ENCODE measurements at regions not wholly inside any gene's neighbourhood (a gene's known extent, or its start where the extent isn't known, plus 50 kb on each side); places are given as distances from the start of the nearest gene placed in this dataset.
"Not testable (repeated sequence)": the region's sequence is repeated elsewhere in the genome, so short reads cannot be mapped to it uniquely, and the experiment has no call there.

DNA sequence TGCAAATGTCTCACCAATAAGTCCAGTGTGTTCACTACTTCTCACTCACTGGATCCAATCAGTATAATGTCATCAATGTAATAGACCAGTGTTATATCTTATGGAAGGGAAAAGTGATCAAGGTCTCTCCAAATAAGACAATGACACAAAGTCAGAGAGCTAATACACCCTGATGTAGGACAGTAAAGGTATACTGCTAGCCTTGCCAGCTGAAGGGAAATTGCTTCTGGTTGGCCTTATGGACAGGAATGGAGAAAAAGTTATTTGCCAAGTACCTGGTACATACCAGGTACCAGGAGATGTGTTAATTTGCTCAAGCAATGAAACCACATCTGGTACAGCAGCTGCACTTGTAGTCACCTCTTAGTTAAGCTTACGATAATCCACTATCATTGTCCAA, 141.0 kb downstream of the LTN1 start:
- H3K4me3 ChIP-seq, result no peak overlapping the region
- no peaks in the 10 kb centered on the region for H3K4me1 ChIP-seq
- no peak overlapping the region for H3K27ac ChIP-seq
- intact Hi-C loops (cut with DNase I; ENCODE audit: low total_unique reads), result no loop called here
- H3K9me3 ChIP-seq, result no peaks in the 10 kb centered on the region
- no peaks in the 10 kb centered on the region for H3K27me3 ChIP-seq
- no peak for DNase-seq
- H3K36me3 ChIP-seq, result no peaks in the 10 kb centered on the region
- TF ChIP-seq, protein P1, sequence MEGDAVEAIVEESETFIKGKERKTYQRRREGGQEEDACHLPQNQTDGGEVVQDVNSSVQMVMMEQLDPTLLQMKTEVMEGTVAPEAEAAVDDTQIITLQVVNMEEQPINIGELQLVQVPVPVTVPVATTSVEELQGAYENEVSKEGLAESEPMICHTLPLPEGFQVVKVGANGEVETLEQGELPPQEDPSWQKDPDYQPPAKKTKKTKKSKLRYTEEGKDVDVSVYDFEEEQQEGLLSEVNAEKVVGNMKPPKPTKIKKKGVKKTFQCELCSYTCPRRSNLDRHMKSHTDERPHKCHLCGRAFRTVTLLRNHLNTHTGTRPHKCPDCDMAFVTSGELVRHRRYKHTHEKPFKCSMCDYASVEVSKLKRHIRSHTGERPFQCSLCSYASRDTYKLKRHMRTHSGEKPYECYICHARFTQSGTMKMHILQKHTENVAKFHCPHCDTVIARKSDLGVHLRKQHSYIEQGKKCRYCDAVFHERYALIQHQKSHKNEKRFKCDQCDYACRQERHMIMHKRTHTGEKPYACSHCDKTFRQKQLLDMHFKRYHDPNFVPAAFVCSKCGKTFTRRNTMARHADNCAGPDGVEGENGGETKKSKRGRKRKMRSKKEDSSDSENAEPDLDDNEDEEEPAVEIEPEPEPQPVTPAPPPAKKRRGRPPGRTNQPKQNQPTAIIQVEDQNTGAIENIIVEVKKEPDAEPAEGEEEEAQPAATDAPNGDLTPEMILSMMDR (IDR thresholded peaks at IDR 0.05), result no peak
- TF ChIP-seq POLR2A (IDR thresholded peaks at IDR 0.05), result no peak

DNA sequence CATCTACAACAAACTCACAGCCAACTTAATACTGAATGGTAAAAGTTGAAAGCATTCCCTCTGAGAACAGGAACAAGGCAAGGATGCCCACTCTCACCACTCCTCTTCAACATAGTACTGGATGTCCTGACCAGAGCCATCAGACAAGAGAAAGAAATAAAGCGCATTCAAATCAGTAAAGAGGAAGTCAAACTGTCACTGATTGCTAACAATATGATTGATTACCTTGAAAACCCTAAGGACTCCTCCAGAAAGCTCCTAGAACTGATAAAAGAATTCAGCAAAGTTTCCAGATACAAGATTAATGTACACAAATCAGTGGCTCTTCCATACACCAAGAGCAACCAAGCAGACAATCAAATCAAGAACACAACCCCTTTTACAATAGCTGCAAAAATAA, 153.4 kb downstream of the LTN1 start:
- H3K27ac ChIP-seq; intact Hi-C loops (cut with DNase I; ENCODE audit: low total_unique reads); H3K4me1 ChIP-seq; H3K36me3 ChIP-seq; H3K9me3 ChIP-seq; DNase-seq; H3K27me3 ChIP-seq; H3K4me3 ChIP-seq: not testable (repeated sequence)

DNA sequence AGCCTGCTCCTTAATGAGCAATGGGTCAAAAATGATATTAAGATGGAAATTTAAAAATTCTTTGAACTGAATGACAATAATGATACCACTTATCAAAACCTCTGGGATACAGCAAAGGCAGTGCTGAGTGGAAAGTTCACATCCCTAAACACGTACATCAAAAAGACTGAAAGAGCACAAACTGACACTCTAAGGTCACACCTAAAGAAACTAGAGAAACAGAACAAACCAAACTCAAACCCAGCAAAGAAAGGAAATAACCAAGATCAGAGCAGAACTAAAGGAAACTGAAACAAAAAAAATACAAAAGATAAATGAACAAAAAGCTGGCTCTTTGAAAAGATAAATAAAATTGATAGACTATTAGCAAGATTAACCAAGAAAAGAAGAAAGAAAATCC, 155.3 kb downstream of the LTN1 start:
- H3K36me3 ChIP-seq; H3K27me3 ChIP-seq; DNase-seq; H3K4me3 ChIP-seq; H3K27ac ChIP-seq; H3K9me3 ChIP-seq; intact Hi-C loops (cut with DNase I; ENCODE audit: low total_unique reads); H3K4me1 ChIP-seq: not testable (repeated sequence)

DNA sequence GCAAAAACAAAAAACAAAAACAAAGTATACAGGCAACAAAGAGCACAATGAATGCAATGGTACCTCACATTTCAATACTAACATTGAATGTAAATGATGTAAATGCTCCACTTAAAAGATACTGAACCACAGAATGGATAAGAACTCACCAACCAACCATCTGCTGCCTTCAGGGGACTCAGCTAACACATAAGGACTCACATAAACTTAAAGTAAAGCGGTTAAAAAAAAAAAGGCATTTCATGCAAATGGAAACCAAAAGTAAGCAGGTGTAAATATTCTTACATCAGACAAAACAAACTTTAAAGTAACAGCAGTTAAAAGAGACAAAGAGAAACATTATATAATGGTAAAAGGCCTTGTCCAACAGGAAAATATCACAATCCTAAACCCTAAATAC, 156.1 kb downstream of the LTN1 start:
- H3K27me3 ChIP-seq; intact Hi-C loops (cut with DNase I; ENCODE audit: low total_unique reads); H3K9me3 ChIP-seq; DNase-seq; H3K27ac ChIP-seq; H3K4me1 ChIP-seq; H3K36me3 ChIP-seq; H3K4me3 ChIP-seq: not testable (repeated sequence)

DNA sequence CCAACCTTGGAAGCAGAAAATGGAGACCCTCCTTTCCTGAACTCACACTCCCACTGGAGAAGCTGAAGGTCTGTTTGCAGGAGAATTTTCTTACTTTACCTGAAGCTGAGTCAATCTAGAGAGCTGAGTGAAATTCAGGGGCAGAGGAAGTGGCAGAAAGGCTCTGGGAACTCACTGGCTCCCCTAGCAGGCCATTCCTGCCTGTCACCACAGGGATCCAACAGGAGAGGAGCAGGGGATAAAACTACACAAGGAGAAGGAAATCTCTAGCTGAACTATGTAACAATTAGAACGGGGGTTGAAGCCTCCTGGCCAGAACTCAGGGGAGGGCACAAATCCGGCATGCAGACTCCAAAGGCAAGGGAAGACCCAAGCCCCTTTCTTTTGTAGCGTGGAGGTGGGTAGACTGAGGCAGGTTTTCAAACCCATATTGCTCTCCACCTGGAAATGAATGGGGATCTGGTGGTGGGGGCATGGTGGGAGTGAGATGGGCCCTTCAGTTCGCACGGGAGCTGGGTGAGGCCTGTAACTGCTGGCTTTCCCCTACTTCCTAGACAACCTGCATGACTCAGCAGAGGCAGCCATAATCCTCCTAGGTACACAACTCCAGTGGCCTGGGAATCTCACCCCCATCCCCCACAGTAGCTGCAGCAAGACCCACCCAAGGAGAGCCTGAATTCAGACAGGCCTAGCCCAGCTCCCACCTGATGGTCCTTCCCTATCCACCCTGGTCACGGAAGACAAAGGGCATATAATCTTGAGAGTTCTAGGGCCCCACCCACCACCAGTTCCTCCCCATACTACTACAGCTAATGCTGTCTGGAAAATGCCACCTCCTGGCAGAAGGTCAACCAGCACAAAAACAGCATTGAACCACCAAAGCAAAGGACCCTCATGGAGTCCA, 158.1 kb downstream of the LTN1 start:
- intact Hi-C loops (cut with DNase I; ENCODE audit: low total_unique reads), result no loop called here
- no peak for DNase-seq
- Histone ChIP-seq H3K4me1 (no peaks in the 10 kb centered on the region), H3K4me3 (no peak overlapping the region), H3K36me3 (no peaks in the 10 kb centered on the region), H3K9me3 (no peaks in the 10 kb centered on the region), H3K27me3 (no peaks in the 10 kb centered on the region), H3K27ac (no peak overlapping the region)
- no peak for TF ChIP-seq POLR2A (IDR thresholded peaks at IDR 0.05)
- TF ChIP-seq, protein P1 (IDR thresholded peaks at IDR 0.05), result no peak

DNA sequence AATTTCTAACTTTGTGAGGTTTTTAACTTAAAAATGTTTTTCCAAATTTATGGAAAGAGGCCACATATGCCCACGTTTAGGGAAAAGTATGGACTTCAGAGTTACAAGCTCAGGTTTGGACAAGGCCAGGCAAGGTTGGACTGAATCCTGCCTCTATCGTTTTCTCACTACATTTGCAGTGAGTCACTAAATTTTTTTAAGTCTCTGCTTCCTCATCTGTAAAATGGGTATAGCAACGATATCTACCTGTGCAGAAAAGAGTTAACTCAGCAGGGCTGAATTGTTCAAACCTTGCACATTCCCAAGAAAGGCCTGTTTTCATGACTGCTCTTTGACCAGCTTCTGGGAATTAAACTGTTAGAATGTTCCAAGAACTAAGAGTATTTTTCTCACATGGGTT, 159.1 kb downstream of the LTN1 start:
- Histone ChIP-seq H3K4me3 (no peak overlapping the region), H3K27me3 (no peaks in the 10 kb centered on the region), H3K27ac (no peak overlapping the region), H3K9me3 (no peaks in the 10 kb centered on the region), H3K36me3 (no peaks in the 10 kb centered on the region), H3K4me1 (no peaks in the 10 kb centered on the region)
- DNase-seq, result no peak
- no peak for TF ChIP-seq POLR2A (IDR thresholded peaks at IDR 0.05)
- TF ChIP-seq, protein P1 (IDR thresholded peaks at IDR 0.05), result no peak
- intact Hi-C loops (cut with DNase I; ENCODE audit: low total_unique reads), result no loop called here

DNA sequence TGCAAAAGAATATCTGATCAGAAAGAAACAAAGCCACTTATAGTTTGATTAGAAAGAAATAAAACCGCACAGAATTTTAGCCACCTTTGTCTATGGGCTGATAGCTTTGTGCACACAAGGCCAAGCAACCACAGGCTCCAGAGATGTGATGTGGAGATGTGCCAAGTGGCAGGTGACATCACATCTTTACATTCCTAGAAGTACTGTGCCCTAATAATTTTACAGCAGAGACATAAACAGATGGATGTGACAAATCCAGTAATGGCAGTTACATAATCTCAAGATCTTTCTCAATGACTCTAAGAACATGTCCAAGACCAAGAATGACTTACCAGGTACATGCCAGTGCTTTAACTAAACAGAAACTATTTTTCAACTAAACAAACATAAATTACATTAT, 159.5 kb downstream of the LTN1 start:
- no peak for DNase-seq
- TF ChIP-seq, protein P1 (IDR thresholded peaks at IDR 0.05), result no peak
- no peak for TF ChIP-seq POLR2A (IDR thresholded peaks at IDR 0.05)
- H3K36me3 ChIP-seq, result no peaks in the 10 kb centered on the region
- intact Hi-C loops (cut with DNase I; ENCODE audit: low total_unique reads), result no loop called here
- H3K27me3 ChIP-seq, result no peaks in the 10 kb centered on the region
- no peaks in the 10 kb centered on the region for H3K9me3 ChIP-seq
- H3K4me1 ChIP-seq, result no peaks in the 10 kb centered on the region
- no peak overlapping the region for H3K27ac ChIP-seq
- no peak overlapping the region for H3K4me3 ChIP-seq

Data from uterus (tissue), 3 donors.